Hematopoietic multipotent progenitor cell treated with erythropoietin and hydrocortisone succinate and interleukin-3 and kit ligand, for 15 days (in vitro differentiated cells): ENCODE measurements at regions not wholly inside any gene's neighbourhood (a gene's known extent, or its start where the extent isn't known, plus 50 kb on each side); places are given as distances from the start of the nearest gene placed in this dataset.

Experiments used
- DNase-seq: peaks from one replicate; pipeline ENCODE4 v3.0.0-alpha.2; 2015; ENCODE audit warnings: low spot score

- DNase-seq, result no peak
These were observed 147.5 kb upstream of the PPP2R2D start for GRCh38 chr10:131753336-131753735.

GRCh38 chr10:131755200-131755599 lies 145.6 kb upstream of the PPP2R2D start:
- DNase-seq, result no peak

GRCh38 chr10:131757285-131758058 lies 143.3 kb upstream of the PPP2R2D start:
- no peak for DNase-seq

- no peak for DNase-seq
These were observed 142.5 kb upstream of the PPP2R2D start for GRCh38 chr10:131758062-131758938.

- DNase-seq, result no peak
These were observed 141.9 kb upstream of the PPP2R2D start for GRCh38 chr10:131758939-131759301.

GRCh38 chr10:131759347-131759746 lies 141.5 kb upstream of the PPP2R2D start:
- DNase-seq, result no peak

GRCh38 chr10:131760416-131761166 lies 140.2 kb upstream of the PPP2R2D start:
- no peak for DNase-seq

- no peak for DNase-seq
These were observed 137.8 kb upstream of the PPP2R2D start for GRCh38 chr10:131762789-131763696.

- DNase-seq, result no peak
These were observed 135.9 kb upstream of the PPP2R2D start for GRCh38 chr10:131764929-131765328.

GRCh38 chr10:131766096-131766495 lies 134.7 kb upstream of the PPP2R2D start:
- no peak for DNase-seq

GRCh38 chr10:131767716-131768115 lies 133.1 kb upstream of the PPP2R2D start:
- DNase-seq, result no peak

- no peak for DNase-seq
These were observed 131.0 kb upstream of the PPP2R2D start for GRCh38 chr10:131769571-131770410.

GRCh38 chr10:131770946-131771633 lies 129.7 kb upstream of the PPP2R2D start:
- no peak for DNase-seq

- DNase-seq, result no peak
These were observed 129.0 kb upstream of the PPP2R2D start for GRCh38 chr10:131771634-131772358.

- no peak for DNase-seq
These were observed 128.4 kb upstream of the PPP2R2D start for GRCh38 chr10:131772441-131772840.

- no peak for DNase-seq
These were observed 127.2 kb upstream of the PPP2R2D start for GRCh38 chr10:131773370-131774343.

GRCh38 chr10:131774681-131775085 lies 126.1 kb upstream of the PPP2R2D start:
- DNase-seq, result no peak

- DNase-seq, result no peak
These were observed 125.4 kb upstream of the PPP2R2D start for GRCh38 chr10:131775433-131775832.
